Calu3 (cell line): ENCODE measurements at regions not wholly inside any gene's neighbourhood (a gene's known extent, or its start where the extent isn't known, plus 50 kb on each side); places are given as distances from the start of the nearest gene placed in this dataset.

ENCODE experiments used
- BruUV-seq: library from RNA; stranded (reverse); fragments of 400-500 nt; replicated peaks from 2 replicates; lab custom pipeline; 2021; lab: Mats Ljungman, UMichigan
- CTCF ChIA-PET: fragments of 300-600 bp; sonication (Branson Sonifier 250); formaldehyde crosslinking; loops from one replicate; lab custom pipeline; 2022; ENCODE audit warnings: antibody characterized with exemption; lab: Charles Lee
- DNase-seq: peaks from one replicate; pipeline ENCODE4 v3.0.0; 2022
- H3K27ac Mint-ChIP-seq: one replicate; pipeline ENCODE4 v1.8.0; 2022; ENCODE audit warnings: mixed read lengths; ENCODE audit not compliant: unreplicated experiment
- H3K27me3 Mint-ChIP-seq: one replicate; pipeline ENCODE4 v1.8.0; 2022; ENCODE audit warnings: mixed read lengths; ENCODE audit not compliant: unreplicated experiment
- H3K36me3 Mint-ChIP-seq: one replicate; pipeline ENCODE4 v1.8.0; 2022; ENCODE audit warnings: mild to moderate bottlenecking, moderate library complexity, mixed read lengths; ENCODE audit not compliant: insufficient read depth, unreplicated experiment
- H3K4me1 Mint-ChIP-seq: one replicate; pipeline ENCODE4 v1.8.0; 2022; ENCODE audit warnings: mild to moderate bottlenecking, low read depth, mixed read lengths; ENCODE audit not compliant: unreplicated experiment
- H3K4me3 Mint-ChIP-seq: one replicate; pipeline ENCODE4 v1.8.0; 2022; ENCODE audit warnings: mild to moderate bottlenecking, low read depth, moderate library complexity, mixed read lengths; ENCODE audit not compliant: unreplicated experiment
- H3K9me3 Mint-ChIP-seq: one replicate; pipeline ENCODE4 v1.8.0; 2022; ENCODE audit warnings: low read depth, mixed read lengths; ENCODE audit not compliant: unreplicated experiment
- intact Hi-C: fragments of 100-400 bp; cut with micrococcal nuclease; formaldehyde crosslinking; loops from one replicate; pipeline ENCODE4 v1.10.0; 2022; ENCODE audit not compliant: unreplicated experiment
- TF ChIP-seq, protein P1 (sequence below): fragments of 200-600 bp; IDR thresholded peaks from one replicate; pipeline ENCODE4 v1.8.0; 2022; ENCODE audit warnings: antibody characterized with exemption; ENCODE audit not compliant: unreplicated experiment

DNA sequence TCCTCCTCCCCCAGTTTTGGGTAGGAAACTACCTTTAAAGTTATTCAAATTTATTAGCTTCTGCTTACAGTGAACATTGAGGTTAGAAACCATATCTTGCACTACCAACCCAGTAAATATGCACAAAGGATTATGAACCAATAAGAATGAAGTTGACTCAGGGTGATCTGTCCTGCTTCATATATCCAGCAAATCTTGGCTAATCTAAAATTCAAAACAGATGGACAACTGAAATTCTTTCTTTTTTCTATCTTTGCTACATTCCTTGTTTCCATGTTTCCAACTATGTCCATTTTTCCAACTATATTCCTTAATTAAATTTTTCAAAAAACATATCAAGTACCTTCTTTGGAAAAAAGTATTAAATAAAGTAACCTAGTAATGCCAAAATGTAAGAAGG lies 149.3 kb downstream of the FAM124B start:
- Mint-ChIP-seq H3K9me3 (no peaks in the 10 kb centered on the region), H3K27ac (no peak overlapping the region), H3K4me1 (peaks cover 7% of the 10 kb centered on the region), H3K4me3 (no peak overlapping the region), H3K36me3 (no peaks in the 10 kb centered on the region), H3K27me3 (no peaks in the 10 kb centered on the region)
- TF ChIP-seq, protein P1, sequence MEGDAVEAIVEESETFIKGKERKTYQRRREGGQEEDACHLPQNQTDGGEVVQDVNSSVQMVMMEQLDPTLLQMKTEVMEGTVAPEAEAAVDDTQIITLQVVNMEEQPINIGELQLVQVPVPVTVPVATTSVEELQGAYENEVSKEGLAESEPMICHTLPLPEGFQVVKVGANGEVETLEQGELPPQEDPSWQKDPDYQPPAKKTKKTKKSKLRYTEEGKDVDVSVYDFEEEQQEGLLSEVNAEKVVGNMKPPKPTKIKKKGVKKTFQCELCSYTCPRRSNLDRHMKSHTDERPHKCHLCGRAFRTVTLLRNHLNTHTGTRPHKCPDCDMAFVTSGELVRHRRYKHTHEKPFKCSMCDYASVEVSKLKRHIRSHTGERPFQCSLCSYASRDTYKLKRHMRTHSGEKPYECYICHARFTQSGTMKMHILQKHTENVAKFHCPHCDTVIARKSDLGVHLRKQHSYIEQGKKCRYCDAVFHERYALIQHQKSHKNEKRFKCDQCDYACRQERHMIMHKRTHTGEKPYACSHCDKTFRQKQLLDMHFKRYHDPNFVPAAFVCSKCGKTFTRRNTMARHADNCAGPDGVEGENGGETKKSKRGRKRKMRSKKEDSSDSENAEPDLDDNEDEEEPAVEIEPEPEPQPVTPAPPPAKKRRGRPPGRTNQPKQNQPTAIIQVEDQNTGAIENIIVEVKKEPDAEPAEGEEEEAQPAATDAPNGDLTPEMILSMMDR = no peak
- no peak for DNase-seq
- no TSS peak for BruUV-seq
- CTCF ChIA-PET = no interaction called here
- intact Hi-C loops = no loop called here

DNA sequence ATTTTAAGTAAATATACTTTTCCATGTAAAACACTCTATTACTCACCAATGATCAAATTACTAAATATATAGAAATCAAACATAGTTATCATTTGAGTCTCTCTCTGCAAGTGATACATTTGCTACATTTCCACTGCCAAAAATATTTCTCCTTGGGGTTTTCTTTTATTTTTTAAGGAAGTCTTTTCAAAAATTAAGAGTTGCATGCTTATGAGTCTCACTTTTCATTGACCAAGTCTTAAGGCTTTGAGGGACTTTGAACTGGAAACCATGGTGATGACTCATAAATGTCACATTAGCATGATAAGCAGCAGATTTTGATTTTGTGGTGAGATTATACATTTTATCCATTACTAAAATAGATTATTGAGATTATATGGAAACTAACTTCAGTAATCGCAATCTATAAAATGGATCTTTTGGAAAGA lies 152.9 kb downstream of the FAM124B start:
- TF ChIP-seq, protein P1 = no peak
- H3K36me3 Mint-ChIP-seq = no peaks in the 10 kb centered on the region
- intact Hi-C loops = no loop called here
- H3K27me3 Mint-ChIP-seq = no peaks in the 10 kb centered on the region
- BruUV-seq = no TSS peak
- H3K4me1 Mint-ChIP-seq = peaks cover 7% of the 10 kb centered on the region
- no peak overlapping the region for H3K4me3 Mint-ChIP-seq
- CTCF ChIA-PET = no interaction called here
- H3K27ac Mint-ChIP-seq = no peak overlapping the region
- DNase-seq = no peak
- H3K9me3 Mint-ChIP-seq = no peaks in the 10 kb centered on the region

GRCh38 chr2:224242561-224242960 lies 159.3 kb downstream of the FAM124B start:
- Mint-ChIP-seq H3K9me3 (no peaks in the 10 kb centered on the region), H3K4me3 (no peak overlapping the region), H3K4me1 (no peaks in the 10 kb centered on the region), H3K27ac (no peak overlapping the region), H3K27me3 (no peaks in the 10 kb centered on the region), H3K36me3 (no peaks in the 10 kb centered on the region)
- TF ChIP-seq, protein P1 = no peak
- CTCF ChIA-PET = interaction anchor here (0.7 kb wide), 1 partner anchor 858 kb away, joined by 6 read pairs; no protein-coding TSS in a partner anchor
- BruUV-seq = no TSS peak
- DNase-seq = no peak
- intact Hi-C loops = no loop called here

DNA sequence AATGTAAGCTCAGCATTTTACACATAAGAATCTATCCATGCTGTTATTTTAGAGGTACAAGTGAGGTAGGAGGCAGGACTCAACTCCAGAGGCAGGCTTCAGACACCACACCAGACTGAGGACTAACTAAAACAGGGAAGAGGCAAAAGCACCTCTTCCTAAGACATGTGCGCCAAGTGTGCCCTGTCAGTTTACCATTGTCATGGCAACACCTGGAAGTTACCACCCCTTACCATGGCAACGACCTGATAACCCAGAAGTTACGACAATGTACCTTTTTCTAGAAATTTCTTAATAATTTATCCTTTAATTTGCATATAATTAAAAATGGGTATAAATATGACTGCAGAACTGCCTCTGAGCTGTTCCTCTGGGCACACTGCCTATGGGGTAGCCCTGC lies 160.1 kb downstream of the FAM124B start:
- BruUV-seq = no TSS peak
- H3K36me3 Mint-ChIP-seq = no peaks in the 10 kb centered on the region
- no peak overlapping the region for H3K4me3 Mint-ChIP-seq
- H3K4me1 Mint-ChIP-seq = no peaks in the 10 kb centered on the region
- TF ChIP-seq, protein P1 = no peak
- H3K27me3 Mint-ChIP-seq = no peaks in the 10 kb centered on the region
- H3K9me3 Mint-ChIP-seq = no peaks in the 10 kb centered on the region
- H3K27ac Mint-ChIP-seq = no peak overlapping the region
- intact Hi-C loops = no loop called here
- CTCF ChIA-PET = interaction anchor here (0.7 kb wide), 1 partner anchor 857 kb away, joined by 6 read pairs; no protein-coding TSS in a partner anchor
- no peak for DNase-seq
